ENCODE measurements at regions not wholly inside any gene's neighbourhood (a gene's known extent, or its start where the extent isn't known, plus 50 kb on each side); places are given as distances from the start of the nearest gene placed in this dataset.

DNA sequence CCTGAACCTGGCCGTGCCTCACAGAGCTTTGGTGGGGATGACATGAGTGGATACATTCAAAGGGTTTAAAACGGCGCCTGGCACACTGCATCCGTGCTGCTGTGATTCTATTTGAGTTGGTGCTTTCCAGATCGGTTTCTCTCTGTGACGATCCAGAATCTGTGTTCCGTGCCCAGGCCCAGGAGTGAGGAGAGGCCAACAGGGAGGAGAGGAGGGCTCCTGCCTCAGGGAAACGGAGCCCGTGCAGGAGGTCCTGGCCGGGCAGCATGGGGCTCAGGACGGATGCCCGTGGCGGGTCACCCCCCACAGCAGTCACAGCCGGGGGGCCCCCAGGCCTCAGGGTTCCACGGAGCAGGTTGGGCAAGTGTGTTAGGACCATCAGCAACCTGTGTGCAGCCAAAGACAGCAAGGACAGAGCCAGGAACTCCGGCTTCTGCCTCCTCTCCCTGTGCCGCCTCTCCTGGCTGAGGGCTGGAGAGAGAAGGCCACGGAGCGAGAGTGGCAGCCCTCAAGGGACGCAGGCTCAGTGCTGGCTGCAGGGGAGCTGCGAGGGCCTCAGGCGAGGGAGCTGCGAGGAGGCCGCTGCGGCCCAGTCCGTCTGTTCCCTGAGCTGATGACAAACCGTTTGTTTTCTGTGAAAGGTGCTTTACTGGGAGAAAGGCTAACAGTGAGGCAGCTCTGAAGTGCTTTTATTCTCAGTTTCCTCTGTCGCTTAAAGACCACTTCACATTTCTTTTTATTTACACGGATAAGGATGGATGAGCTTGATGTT lies 99.3 kb downstream of the METRNL start:
- no peak for DNase-seq

GRCh38 chr17:83179374-83179773 lies 100.0 kb downstream of the METRNL start:
- DNase-seq, result no peak

- DNase-seq, result no peak
These were observed 100.4 kb downstream of the METRNL start for GRCh38 chr17:83179811-83180210.

DNA sequence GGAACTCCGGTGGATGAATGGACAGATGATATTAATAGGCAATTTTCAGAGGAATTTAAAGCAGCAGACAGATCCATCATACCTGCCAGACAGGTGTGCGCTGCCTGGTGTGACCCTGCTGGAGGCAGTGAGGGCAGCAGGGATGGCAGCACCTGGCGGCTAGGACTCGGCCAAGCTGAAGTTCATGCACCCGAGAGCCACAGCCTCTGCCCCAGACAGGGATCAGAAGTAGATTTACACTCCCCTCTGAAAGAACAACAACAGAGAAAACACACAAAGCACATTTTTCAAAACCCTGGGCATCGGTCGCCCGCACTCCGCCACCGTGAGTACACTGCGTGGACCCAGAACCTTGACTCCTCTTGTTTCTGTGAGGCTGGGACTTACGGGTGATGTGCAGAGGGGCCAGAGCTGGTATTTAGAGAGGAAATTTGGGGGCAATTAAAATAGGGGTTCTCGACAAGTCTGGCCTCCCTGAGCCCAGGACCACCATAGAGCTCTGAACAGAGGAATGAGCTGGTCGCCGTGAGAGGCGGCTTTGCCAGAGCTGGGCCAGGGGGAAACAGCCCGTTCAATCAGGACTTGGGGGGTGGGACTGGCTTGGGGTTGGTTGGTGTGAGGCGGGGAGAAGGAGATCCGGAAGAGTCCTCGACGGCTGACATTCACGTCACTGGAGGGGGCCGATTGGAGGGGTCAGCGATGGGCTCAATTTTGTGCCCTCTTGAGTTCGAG lies 101.0 kb downstream of the METRNL start:
- no peak for DNase-seq

- no peak for DNase-seq
These were observed 101.6 kb downstream of the METRNL start for GRCh38 chr17:83180996-83181481.

DNA sequence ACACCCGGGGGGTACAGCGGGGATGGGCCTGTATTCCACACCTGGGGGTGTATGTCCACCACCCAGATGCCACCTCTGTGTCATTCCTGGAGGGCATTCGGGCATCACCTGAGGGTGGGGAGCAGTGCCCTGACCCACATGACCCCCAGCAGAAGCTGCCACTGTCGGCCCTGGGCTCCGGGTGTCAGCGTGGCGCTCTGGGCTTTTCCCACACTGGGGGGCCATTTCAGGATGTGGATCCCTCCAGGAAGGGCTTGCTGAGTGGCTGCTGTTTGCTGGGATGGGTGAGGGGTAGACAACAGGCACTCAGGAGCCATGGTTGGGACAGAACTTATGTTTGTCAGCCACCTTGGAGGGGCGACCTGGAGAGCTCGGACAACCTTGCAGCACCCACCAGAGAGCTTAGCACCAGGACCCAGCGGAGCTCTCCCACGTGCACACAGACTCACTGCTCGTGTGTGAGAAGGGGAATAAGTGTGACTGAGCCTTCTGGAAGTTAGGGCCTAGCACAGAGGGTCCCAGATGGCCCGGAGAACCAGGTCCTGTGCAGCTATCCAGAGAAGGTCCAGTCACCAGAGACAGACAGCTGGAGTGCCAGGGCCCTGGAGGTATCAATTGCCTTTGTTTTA lies 102.7 kb downstream of the METRNL start:
- DNase-seq, result no peak

- DNase-seq, result no peak
These were observed 103.3 kb downstream of the METRNL start for GRCh38 chr17:83182620-83183101.

GRCh38 chr17:83183145-83183948 lies 103.9 kb downstream of the METRNL start:
- no peak for DNase-seq

GRCh38 chr17:83183951-83184506 lies 104.6 kb downstream of the METRNL start:
- no peak for DNase-seq

- DNase-seq, result no peak
These were observed 105.9 kb downstream of the METRNL start for GRCh38 chr17:83185023-83186002.

- no peak for DNase-seq
These were observed 106.8 kb downstream of the METRNL start for GRCh38 chr17:83186226-83186625.

- no peak for DNase-seq
These were observed 107.5 kb downstream of the METRNL start for GRCh38 chr17:83186751-83187421.

DNA sequence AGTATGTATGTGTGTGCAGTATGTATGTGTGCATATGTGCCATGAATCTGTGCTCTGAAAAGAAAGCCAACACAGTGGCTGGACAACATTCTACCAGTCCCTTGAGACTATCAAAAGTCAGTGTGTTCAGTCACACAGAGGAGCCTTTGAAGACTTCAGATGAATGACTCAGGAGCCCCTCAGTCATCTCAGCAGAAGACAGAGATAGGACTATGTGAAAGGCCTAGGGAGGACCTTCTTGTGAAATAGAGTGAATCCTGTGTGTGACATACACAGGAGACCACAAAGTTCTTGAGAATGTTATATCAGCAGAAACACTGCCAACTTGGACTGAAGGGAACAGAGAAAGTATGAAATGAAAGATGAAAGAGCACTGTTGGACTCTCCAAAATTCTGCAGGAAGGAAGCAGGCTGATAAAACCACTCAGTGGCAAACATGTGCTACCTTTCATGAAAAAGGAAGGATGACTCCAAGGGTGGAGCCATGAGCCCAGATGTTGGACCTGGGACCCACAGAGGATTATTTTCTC lies 108.4 kb downstream of the METRNL start:
- no peak for DNase-seq

- no peak for DNase-seq
These were observed 109.9 kb downstream of the METRNL start for GRCh38 chr17:83189044-83190003.

- DNase-seq, result no peak
These were observed 110.6 kb downstream of the METRNL start for GRCh38 chr17:83190004-83190385.

- no peak for DNase-seq
These were observed 111.4 kb downstream of the METRNL start for GRCh38 chr17:83190601-83191387.

DNA sequence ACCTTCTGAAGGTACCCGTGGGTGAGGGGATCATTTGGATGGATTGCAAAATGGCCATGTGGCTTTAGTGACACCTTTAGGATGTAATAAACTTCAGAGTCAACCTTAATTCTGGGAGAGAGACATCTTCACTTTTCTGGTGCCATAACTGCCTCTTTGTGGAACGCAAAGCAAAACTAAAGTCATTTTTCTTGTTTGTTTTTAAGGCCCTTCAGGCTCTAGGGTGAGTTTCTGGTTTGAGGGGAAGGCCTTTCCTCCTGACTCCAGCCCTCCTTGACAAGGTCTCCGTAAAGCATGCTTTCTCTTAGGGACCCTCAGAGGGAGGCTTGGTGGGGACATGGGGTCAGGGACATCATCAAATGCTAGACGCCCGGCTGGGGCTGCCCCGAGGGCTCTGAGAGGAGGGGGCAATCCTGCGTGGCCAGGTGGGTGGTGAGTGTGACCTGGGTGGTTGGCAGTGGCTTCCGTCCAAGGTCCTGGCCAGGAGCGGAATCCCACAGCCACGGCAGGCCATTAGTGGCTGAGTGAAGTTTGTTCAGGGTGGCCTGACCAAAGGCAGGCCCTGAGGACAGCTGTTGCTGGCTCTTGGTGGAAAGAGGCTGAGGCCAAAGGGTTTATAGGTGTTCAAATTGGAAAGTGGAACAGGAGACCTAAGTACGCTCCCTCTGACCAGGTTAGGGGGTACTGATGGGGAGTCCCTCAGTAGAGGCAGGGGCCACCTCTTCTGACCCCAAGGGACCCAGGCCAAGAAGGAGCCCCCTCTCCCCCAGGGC lies 112.2 kb downstream of the METRNL start:
- DNase-seq, result no peak

Data from activated CD4-positive, alpha-beta T cell treated with anti-CD3 and anti-CD28 coated beads, Interleukin-2, amount 50 U/mL, for 4 hours (primary cell).